C4-2B (cell line): ENCODE measurements at regions not wholly inside any gene's neighbourhood (a gene's known extent, or its start where the extent isn't known, plus 50 kb on each side); places are given as distances from the start of the nearest gene placed in this dataset.

Source experiments
- ZFX ChIP-seq: fragments of 450-650 bp; IDR thresholded peaks from 2 replicates; pipeline ENCODE4 v1.6.1; 2017
- TF ChIP-seq, protein P1 (sequence below): fragments of 450-650 bp; conservative IDR thresholded peaks from 2 replicates; pipeline ENCODE4 v1.5.1; 2017; ENCODE audit warnings: mild to moderate bottlenecking

DNA sequence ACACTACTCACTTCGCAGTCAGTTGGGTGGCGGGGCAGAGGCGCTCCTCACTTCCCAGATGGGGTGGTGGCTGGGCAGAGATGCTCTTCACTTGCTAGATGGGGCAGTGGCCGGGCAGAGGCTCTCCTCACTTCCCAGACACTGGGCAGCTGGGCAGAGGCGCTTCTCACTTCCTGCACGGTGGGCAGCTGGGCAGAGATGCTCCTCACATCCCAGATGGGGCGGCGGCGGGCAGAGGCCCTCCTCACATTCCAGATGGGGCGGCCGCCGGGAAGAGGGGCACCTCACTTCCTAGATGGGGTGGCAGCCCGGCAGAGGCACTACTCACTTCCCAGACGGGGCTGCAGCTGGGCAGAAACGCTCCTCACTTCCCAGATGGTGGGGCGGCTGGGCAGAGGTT lies 199.8 kb downstream of the RTL9 start:
- TF ChIP-seq, protein P1, sequence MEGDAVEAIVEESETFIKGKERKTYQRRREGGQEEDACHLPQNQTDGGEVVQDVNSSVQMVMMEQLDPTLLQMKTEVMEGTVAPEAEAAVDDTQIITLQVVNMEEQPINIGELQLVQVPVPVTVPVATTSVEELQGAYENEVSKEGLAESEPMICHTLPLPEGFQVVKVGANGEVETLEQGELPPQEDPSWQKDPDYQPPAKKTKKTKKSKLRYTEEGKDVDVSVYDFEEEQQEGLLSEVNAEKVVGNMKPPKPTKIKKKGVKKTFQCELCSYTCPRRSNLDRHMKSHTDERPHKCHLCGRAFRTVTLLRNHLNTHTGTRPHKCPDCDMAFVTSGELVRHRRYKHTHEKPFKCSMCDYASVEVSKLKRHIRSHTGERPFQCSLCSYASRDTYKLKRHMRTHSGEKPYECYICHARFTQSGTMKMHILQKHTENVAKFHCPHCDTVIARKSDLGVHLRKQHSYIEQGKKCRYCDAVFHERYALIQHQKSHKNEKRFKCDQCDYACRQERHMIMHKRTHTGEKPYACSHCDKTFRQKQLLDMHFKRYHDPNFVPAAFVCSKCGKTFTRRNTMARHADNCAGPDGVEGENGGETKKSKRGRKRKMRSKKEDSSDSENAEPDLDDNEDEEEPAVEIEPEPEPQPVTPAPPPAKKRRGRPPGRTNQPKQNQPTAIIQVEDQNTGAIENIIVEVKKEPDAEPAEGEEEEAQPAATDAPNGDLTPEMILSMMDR = no peak
- no peak for TF ChIP-seq ZFX
